ENCODE measurements at regions not wholly inside any gene's neighbourhood (a gene's known extent, or its start where the extent isn't known, plus 50 kb on each side); places are given as distances from the start of the nearest gene placed in this dataset.

- no peak for DNase-seq
These were observed 558.7 kb downstream of the SPRY1 start for GRCh38 chr4:123955167-123955800.

GRCh38 chr4:123956204-123956603 is 559.6 kb downstream of the SPRY1 start:
- DNase-seq = no peak

- no peak for DNase-seq
These were observed 570.6 kb downstream of the SPRY1 start for GRCh38 chr4:123966990-123967769.

DNA sequence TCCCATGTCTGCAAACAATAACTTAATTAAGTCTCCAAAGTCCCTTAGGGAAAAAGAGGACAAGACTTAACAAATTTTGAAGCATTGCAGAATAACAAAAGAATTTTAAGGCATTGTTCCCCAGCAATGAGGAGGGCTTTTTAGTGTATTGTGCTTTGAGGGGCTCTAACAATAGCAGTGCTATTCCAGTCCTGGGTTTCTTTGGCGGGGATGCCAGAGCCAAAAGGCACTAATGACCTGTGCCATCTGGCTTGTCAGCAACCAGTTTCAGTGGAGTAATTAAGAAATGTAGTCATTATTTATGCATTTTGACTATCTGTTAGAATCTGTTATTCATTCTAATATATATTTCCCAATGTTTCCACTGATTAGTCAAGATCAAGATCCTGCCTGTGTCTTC is 575.4 kb downstream of the SPRY1 start:
- DNase-seq = no peak

DNA sequence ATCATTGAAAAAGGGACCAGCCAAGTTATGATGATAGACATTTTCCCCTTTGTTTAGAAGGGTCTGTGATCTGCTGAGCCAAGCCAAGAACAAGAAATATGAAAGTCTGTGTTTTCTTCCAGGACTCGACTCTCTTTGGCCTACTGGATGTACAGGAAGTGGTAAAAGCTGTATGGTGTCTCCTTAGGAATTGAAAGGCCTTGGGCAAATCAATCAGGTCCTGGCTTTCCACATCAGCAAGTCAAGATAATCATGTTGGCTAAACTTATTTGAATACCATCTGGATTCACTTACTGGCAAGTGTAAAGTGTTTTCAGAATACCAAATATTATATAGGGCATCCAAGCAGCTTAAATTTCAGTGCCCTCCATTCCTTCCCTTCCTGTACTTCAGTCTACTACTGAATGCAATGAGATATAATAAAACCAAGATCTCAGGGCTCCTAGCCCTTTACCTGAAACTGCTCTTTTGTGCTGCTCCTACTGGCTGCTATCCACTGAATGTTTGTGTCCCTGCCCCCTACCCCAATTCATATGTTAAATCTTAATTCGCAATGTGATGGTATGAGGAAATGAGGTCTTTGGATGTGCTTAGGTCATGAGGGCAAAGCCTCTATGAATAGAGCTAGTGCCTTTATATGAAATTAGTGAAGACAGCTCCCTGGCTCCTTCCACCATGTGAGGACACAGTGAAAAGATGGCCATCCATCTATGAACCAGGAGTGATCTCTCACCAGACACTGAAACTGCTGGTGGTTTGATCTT is 578.0 kb downstream of the SPRY1 start:
- no peak for DNase-seq

GRCh38 chr4:123976285-123976684 is 579.7 kb downstream of the SPRY1 start:
- DNase-seq = no peak

DNA sequence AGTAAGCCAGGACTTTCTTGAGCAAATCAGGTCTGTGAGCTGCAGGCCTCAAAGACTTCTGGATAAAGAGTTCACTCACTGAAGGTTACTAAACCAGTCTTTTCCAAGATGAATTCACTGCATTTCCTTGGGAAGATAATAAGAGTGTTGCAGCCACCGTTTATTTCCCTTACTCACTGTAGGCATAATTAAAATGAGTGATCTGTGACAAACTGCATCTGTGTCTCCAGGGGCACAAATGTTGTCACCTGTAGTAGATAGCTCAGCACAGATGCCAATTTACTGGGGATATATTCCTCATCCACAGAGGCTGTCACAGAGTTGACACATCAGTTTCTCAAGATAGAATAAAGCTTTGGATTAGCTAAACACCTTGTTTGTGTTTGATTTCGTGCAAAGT is 580.2 kb downstream of the SPRY1 start:
- no peak for DNase-seq

DNA sequence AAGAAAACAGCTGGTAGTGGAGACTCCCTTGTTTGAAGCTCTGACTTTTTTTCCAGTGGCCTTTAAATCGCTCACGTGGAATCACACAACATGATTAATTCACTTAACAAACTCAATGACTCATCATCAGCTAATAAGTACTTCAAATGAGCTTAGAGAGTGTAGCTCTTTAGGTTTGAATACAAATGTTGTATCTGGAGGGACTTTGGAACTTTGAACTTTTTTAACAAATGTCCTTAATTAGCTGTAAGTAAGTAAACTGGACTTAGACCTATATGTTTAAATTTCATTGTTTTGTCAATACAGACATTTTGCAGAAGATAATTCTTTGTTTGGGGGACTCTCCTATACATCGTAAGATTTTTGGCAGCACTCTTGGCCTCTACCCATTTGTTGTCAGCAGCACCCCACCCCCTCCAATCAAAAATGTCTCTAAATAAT is 581.1 kb downstream of the SPRY1 start:
- no peak for DNase-seq

DNA sequence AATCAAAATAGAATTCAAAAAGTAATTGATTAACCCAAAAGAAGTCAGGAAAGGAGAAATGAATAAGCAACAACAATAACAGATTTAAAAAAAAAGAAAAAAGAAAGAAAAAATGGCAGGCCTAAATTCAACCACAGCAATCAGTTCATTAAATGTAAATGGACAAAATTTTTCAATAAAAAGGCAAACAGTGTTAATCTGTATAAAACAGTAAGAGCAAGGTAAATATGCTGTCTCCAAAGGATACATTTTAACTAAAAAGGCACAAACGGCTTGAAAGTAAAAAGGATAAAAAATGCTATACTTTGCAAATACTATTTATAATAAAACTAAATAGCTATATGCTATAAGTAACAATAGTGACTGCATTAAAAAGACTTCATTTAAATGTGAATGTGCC is 582.0 kb downstream of the SPRY1 start:
- DNase-seq = no peak

- DNase-seq = no peak
These were observed 584.2 kb downstream of the SPRY1 start for GRCh38 chr4:123980736-123981300.

DNA sequence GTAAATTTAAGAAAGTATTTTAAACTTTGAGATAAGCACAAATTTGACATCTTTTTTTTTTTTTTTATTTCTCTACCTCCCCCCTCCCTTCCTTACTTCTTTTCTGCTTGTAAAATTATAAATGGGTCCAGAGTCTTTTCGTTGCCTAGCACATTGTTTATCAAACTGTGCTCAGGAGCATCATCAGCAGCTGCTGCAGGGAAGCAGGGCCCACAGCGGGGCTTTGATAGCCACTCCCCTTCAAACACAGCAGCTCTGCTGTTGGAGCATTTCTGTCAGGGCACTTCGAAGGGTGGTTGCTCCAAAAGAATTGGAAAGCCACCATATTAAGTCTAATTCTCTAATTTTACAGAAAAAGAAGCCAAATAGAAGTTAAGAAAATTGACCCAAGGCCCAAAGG is 588.3 kb downstream of the SPRY1 start:
- no peak for DNase-seq

- no peak for DNase-seq
These were observed 589.7 kb downstream of the SPRY1 start for GRCh38 chr4:123986268-123986798.

- DNase-seq = no peak
These were observed 590.8 kb downstream of the SPRY1 start for GRCh38 chr4:123987408-123987807.

- DNase-seq = no peak
These were observed 593.8 kb downstream of the SPRY1 start for GRCh38 chr4:123990310-123990870.

DNA sequence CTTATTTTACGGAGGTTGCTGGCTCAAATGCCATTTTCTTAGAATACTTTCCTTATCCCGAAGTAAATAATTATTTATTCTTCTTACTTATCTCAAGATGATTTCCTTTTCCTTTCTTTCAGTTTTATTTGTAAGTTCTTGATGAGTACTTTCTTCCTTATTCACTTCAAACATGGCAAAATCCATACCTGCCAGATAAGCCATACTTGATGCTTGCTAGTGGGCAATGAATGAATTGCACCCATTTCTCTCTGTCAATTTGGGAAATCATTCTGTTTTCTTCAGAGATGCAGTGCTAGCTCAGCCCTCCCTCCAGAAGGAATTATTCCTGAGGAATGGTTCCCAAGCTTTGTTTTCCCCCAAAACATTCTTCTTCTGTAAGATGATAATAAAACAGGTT is 598.3 kb downstream of the SPRY1 start:
- no peak for DNase-seq

DNA sequence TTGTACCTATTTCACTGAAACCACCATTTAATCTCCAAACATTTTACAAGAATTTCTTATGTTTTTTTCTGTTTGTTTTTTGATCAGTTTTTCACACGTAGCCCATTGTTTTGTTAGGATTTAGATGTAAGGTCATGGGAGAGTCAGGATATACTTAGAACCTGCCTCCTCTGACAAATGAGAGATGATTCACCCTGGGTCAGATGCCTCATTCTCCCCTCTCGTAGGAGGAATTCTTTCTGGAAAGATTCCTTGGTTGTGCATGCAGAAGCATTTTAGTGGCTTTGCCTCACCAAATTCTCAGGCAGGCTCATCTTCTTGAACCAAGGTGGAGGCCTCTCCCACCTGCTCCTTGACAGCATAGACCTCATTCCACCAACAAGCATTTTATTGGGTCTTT is 599.3 kb downstream of the SPRY1 start:
- no peak for DNase-seq

- no peak for DNase-seq
These were observed 600.3 kb downstream of the SPRY1 start for GRCh38 chr4:123996718-123997510.

DNA sequence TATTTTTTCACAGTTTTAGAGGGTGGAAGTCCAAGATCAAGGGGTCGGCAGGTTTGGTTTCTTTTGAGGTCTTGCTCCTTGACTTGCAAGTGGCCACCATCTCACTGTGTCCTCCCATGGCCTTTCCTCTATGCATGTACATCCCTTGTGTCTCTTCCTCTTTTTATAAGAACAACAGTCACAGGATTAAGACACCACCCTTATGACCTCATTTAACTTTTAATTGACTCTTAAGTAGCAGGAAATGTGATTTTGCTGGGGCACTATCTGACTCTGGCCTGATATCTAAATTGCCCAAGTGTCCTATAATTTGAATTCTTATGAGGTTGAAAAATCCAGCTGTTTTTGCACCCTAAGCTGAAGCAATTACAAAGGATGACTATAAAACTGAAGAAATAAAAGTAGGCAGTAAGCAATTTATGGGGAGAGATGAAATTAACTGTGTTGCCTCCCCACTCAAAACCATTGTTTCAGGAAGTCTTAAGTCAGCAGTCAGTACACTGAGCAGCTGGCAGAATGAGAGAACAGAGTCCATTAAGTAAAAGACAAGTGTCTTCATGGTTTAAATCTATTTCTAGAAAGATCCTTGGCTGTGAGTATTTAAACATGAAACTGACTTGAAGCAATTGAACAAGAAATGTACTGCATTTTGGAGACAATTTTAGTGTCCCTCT is 601.3 kb downstream of the SPRY1 start:
- DNase-seq = no peak

- DNase-seq = no peak
These were observed 603.6 kb downstream of the SPRY1 start for GRCh38 chr4:124000233-124000632.

DNA sequence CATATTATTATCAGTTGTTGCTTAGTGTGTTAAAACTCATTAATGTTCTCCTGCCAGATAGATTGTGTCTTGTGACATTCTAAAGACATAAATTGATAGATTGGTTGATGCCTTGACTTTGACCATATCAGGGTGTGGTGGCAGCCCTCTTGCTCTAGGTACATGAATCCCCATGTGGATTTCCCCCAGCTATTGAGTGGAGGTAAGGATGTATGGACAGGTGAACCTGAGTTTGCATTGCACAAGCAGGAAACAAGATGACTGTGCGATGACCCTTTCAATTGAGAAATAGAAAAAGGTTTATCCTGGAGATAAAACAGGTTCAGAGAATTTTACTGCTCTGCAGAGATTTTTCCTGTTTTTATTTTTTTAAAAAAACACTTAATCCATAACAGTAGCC is 619.2 kb downstream of the SPRY1 start:
- no peak for DNase-seq

GRCh38 chr4:124017185-124017785 is 620.7 kb downstream of the SPRY1 start:
- DNase-seq = no peak

Measured in NCI-H510A treated with DMSO at 0.1 percent for 48 hours (cell line).